Large intestine (tissue), 3 donors: ENCODE measurements at regions not wholly inside any gene's neighbourhood (a gene's known extent, or its start where the extent isn't known, plus 50 kb on each side); places are given as distances from the start of the nearest gene placed in this dataset.

Source experiments
- DNase-seq, 2 donors: peaks; one replicate each; pipeline versions ENCODE4 v3.0.0 to v3.0.0-alpha.2; 2013
- H3K27ac ChIP-seq: one replicate; pipeline ENCODE4 v1.5.1; 2013; ENCODE audit warnings: low read length
- H3K27me3 ChIP-seq: 2 replicates; pipeline ENCODE4 v1.6.1; 2013; ENCODE audit warnings: low read length; ENCODE audit not compliant: control insufficient read depth, insufficient read depth
- H3K36me3 ChIP-seq: 2 replicates; pipeline ENCODE4 v1.6.1; 2013; ENCODE audit warnings: low read length; ENCODE audit not compliant: control insufficient read depth, insufficient read depth
- H3K4me1 ChIP-seq: one replicate; pipeline ENCODE4 v1.6.1; 2013; ENCODE audit warnings: low read length; ENCODE audit not compliant: control insufficient read depth, insufficient read depth
- H3K4me3 ChIP-seq: one replicate; pipeline ENCODE4 v1.5.1; 2013; ENCODE audit warnings: low read length
- H3K9me3 ChIP-seq: one replicate; pipeline ENCODE4 v1.6.1; 2013; ENCODE audit warnings: mild to moderate bottlenecking, low read depth, low read length, moderate library complexity; ENCODE audit not compliant: control insufficient read depth
- WGBS: methylation state at CpG from one replicate; pipeline ENCODE4 v1.1.5; 2013; ENCODE audit warnings: low lambda C conversion rate; ENCODE audit not compliant: insufficient coverage; 5-methylcytosine and 5-hydroxymethylcytosine counted together

- Histone ChIP-seq H3K36me3 (no peaks in the 10 kb centered on the region), H3K9me3 (no peaks in the 10 kb centered on the region), H3K27ac (no peak overlapping the region), H3K4me3 (no peak overlapping the region), H3K27me3 (no peaks in the 10 kb centered on the region), H3K4me1 (no peaks in the 10 kb centered on the region)
- WGBS = no CpG with 5 or more reads among the region's 5 CpGs
- DNase-seq = no peak
These were observed 181.6 kb upstream of the MGMT start for GRCh38 chr10:129285459-129285858.

DNA sequence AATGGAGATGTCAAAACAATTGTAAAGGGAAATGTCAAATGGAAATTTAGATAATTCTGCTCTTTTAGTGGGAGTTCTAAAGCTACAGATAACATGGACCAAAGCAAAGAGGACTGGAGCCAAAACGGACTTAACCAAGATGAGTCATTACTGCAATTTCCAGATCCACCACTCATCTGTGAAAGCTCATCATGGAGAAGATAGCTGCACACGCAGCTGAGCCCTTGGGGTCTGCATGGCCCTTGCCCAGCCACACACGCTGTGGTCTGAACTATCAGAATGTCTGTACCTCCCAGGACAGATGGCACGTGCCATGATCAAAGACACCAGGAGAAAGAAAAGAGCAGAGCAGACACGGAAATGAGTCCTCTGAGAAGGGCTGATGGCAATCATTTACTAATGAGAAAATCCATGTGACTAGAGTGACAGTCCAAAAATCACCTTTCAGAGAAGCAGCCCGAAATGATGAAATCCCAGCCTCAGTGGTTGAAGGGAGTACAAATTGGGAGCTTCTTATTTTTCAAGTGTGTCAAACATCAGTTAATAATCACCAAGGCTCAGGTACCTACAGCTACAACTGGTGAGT lies 177.9 kb upstream of the MGMT start:
- H3K4me1 ChIP-seq = no peaks in the 10 kb centered on the region
- H3K27ac ChIP-seq = no peak overlapping the region
- no peak overlapping the region for H3K4me3 ChIP-seq
- WGBS = no CpG with 5 or more reads among the region's 6 CpGs
- H3K36me3 ChIP-seq = no peaks in the 10 kb centered on the region
- no peaks in the 10 kb centered on the region for H3K27me3 ChIP-seq
- no peaks in the 10 kb centered on the region for H3K9me3 ChIP-seq
- no peak for DNase-seq

- Histone ChIP-seq H3K9me3 (no peaks in the 10 kb centered on the region), H3K27ac (no peak overlapping the region), H3K4me3 (no peak overlapping the region), H3K27me3 (no peaks in the 10 kb centered on the region), H3K4me1 (no peaks in the 10 kb centered on the region), H3K36me3 (no peaks in the 10 kb centered on the region)
- no peak for DNase-seq
- 83% methylated on average over 1 of the region's 2 CpGs for WGBS
These were observed 172.9 kb upstream of the MGMT start for GRCh38 chr10:129293991-129294700.

GRCh38 chr10:129294944-129295343 lies 172.1 kb upstream of the MGMT start:
- H3K36me3 ChIP-seq = no peaks in the 10 kb centered on the region
- no CpG with 5 or more reads among the region's 3 CpGs for WGBS

DNA sequence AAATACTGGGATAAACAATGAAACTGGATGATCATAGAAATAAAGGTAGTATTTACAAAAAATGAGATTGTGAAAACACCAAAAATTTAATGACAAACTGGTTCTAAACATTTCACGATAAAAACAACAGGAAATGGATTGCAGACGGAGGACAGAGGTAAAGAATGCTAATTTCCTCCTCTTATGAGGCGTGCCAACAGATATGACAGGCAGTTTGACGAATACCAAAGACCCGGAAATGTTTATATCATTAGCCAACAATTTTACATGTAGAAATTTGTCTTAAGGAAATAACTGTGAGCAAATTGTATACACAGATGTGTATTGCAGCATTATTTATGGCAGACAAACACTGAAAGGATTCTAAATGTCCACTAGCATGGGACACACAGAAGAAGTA lies 162.0 kb upstream of the MGMT start:
- Histone ChIP-seq H3K4me1 (no peaks in the 10 kb centered on the region), H3K36me3 (no peaks in the 10 kb centered on the region), H3K27me3 (no peaks in the 10 kb centered on the region), H3K4me3 (no peak overlapping the region), H3K9me3 (no peaks in the 10 kb centered on the region), H3K27ac (no peak overlapping the region)
- no peak for DNase-seq
- WGBS = 75% methylated on average over 2 of the region's 5 CpGs

More at GRCh38 chr10:129294944-129295343, 172.1 kb upstream of the MGMT start:
- DNase-seq = no peak
- Histone ChIP-seq H3K27ac (no peak overlapping the region), H3K4me3 (no peak overlapping the region), H3K27me3 (no peaks in the 10 kb centered on the region), H3K9me3 (no peaks in the 10 kb centered on the region), H3K4me1 (no peaks in the 10 kb centered on the region)

DNA sequence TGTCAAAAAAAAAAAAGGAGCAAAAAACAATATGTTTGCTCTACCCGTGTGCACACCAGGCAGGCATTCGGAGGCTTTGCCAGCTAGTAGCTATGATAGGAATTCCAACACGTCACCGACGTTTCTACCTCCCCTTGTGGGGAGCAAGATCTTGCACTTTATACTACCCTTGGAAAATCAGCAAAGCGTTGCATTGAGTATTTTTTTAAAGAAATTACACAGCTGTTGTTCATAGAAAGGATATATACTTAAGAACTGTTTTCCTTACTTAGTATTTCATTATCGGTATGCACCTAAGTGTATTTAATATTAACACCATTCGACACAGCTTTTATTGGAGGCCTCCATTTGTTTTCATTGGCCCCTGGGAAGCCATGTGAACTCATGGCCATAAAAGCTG lies 159.9 kb upstream of the MGMT start:
- no peak overlapping the region for H3K27ac ChIP-seq
- no peaks in the 10 kb centered on the region for H3K27me3 ChIP-seq
- WGBS = 71% methylated on average over 2 of the region's 8 CpGs
- no peaks in the 10 kb centered on the region for H3K9me3 ChIP-seq
- H3K4me3 ChIP-seq = no peak overlapping the region
- no peaks in the 10 kb centered on the region for H3K4me1 ChIP-seq
- no peaks in the 10 kb centered on the region for H3K36me3 ChIP-seq
- DNase-seq = no peak

DNA sequence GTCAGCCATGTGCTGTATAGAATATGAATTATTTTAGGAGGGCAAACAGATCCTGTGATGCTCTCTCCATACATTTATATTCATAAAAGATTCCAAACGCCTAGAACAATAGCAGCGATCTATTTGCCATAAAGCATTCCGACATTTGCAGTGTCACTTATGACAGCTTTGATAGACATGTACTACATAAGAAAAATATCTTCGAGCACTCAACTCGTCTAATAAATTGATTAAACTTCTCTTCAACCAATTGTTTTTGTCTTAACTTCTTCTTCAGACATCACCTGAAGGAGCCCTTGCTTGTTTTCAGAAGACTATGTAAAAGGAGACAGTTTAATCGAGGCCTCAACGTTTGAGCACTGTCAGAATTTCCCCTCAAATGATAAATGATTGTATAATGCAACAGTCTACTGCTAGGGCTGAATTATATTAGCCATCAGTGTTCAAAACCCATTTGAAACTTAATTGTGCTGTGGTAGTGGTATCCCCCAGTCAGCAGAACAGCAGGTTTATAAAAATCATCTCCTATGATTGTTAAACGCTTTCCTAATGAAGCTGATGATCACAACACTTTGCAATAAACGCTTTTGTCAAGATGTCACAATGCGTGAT lies 158.0 kb upstream of the MGMT start:
- Histone ChIP-seq H3K27me3 (no peaks in the 10 kb centered on the region), H3K4me3 (no peak overlapping the region), H3K4me1 (no peaks in the 10 kb centered on the region), H3K27ac (no peak overlapping the region), H3K36me3 (no peaks in the 10 kb centered on the region), H3K9me3 (no peaks in the 10 kb centered on the region)
- WGBS = no CpG with 5 or more reads among the region's 10 CpGs
- no peak for DNase-seq

GRCh38 chr10:129309565-129309964 lies 157.5 kb upstream of the MGMT start:
- H3K4me3 ChIP-seq = no peak overlapping the region
- no peaks in the 10 kb centered on the region for H3K9me3 ChIP-seq
- no peak overlapping the region for H3K27ac ChIP-seq
- H3K27me3 ChIP-seq = no peaks in the 10 kb centered on the region
- 58% methylated on average over 5 of the region's 5 CpGs for WGBS
- no peaks in the 10 kb centered on the region for H3K36me3 ChIP-seq
- no peaks in the 10 kb centered on the region for H3K4me1 ChIP-seq
- no peak for DNase-seq

GRCh38 chr10:129310881-129311280 lies 156.2 kb upstream of the MGMT start:
- no peak for DNase-seq
- Histone ChIP-seq H3K27me3 (no peaks in the 10 kb centered on the region), H3K9me3 (no peaks in the 10 kb centered on the region), H3K4me3 (no peak overlapping the region), H3K4me1 (no peaks in the 10 kb centered on the region), H3K27ac (no peak overlapping the region), H3K36me3 (no peaks in the 10 kb centered on the region)
- WGBS = 60% methylated on average over 1 of the region's 4 CpGs

- Histone ChIP-seq H3K36me3 (no peaks in the 10 kb centered on the region), H3K4me1 (no peaks in the 10 kb centered on the region), H3K4me3 (no peak overlapping the region), H3K27me3 (peaks cover 6% of the 10 kb centered on the region), H3K27ac (no peak overlapping the region), H3K9me3 (no peaks in the 10 kb centered on the region)
- DNase-seq = no peak
- no CpG with 5 or more reads among the region's 1 CpG for WGBS
These were observed 147.1 kb upstream of the MGMT start for GRCh38 chr10:129319934-129320333.
